ENCODE measurements at regions not wholly inside any gene's neighbourhood (a gene's known extent, or its start where the extent isn't known, plus 50 kb on each side); places are given as distances from the start of the nearest gene placed in this dataset.

- TF ChIP-seq, protein P1, sequence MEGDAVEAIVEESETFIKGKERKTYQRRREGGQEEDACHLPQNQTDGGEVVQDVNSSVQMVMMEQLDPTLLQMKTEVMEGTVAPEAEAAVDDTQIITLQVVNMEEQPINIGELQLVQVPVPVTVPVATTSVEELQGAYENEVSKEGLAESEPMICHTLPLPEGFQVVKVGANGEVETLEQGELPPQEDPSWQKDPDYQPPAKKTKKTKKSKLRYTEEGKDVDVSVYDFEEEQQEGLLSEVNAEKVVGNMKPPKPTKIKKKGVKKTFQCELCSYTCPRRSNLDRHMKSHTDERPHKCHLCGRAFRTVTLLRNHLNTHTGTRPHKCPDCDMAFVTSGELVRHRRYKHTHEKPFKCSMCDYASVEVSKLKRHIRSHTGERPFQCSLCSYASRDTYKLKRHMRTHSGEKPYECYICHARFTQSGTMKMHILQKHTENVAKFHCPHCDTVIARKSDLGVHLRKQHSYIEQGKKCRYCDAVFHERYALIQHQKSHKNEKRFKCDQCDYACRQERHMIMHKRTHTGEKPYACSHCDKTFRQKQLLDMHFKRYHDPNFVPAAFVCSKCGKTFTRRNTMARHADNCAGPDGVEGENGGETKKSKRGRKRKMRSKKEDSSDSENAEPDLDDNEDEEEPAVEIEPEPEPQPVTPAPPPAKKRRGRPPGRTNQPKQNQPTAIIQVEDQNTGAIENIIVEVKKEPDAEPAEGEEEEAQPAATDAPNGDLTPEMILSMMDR (IDR thresholded peaks at IDR 0.05; ENCODE audit: low read depth, low read length) = no peak
- no peak overlapping the region for H3K4me3 ChIP-seq (ENCODE audit: low read depth, low read length)
- no peak for DNase-seq (ENCODE audit: low read depth, low spot score)
- in situ Hi-C loops (cut with HindIII; ENCODE audit: low sequenced_read_pairs) = no loop called here
Observed at GRCh38 chr13:44749906-44750305, 173.8 kb upstream of the TSC22D1 start.

DNA sequence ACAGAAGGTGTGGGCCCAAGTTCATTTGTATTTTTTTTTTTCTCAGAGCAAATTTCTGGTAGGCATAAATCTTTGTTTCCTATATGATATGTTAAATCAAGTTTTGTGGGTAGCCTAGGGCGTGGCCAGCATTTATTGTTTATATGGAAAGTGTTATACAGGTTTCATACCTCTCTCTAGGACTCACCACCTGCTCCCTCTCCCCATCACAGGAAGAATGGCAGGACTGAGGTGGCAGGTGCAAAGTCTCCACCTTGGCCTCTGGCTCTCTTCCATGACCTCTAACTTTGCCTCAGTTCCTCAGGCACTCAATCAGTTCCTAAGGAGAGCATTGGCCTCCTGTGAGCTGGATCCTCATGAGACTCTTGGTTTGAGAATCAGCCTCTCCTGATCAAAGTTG is 172.3 kb upstream of the TSC22D1 start:
- in situ Hi-C loops (cut with HindIII; ENCODE audit: low sequenced_read_pairs) = no loop called here
- H3K4me3 ChIP-seq (ENCODE audit: low read depth, low read length) = no peak overlapping the region
- no peak for DNase-seq (ENCODE audit: low read depth, low spot score)
- TF ChIP-seq, protein P1 (IDR thresholded peaks at IDR 0.05; ENCODE audit: low read depth, low read length) = no peak

- H3K4me3 ChIP-seq (ENCODE audit: low read depth, low read length) = no peak overlapping the region
- TF ChIP-seq, protein P1 (IDR thresholded peaks at IDR 0.05; ENCODE audit: low read depth, low read length) = no peak
- no peak for DNase-seq (ENCODE audit: low read depth, low spot score)
- in situ Hi-C loops (cut with HindIII; ENCODE audit: low sequenced_read_pairs) = no loop called here
Observed at GRCh38 chr13:44747179-44747578, 171.0 kb upstream of the TSC22D1 start.

DNA sequence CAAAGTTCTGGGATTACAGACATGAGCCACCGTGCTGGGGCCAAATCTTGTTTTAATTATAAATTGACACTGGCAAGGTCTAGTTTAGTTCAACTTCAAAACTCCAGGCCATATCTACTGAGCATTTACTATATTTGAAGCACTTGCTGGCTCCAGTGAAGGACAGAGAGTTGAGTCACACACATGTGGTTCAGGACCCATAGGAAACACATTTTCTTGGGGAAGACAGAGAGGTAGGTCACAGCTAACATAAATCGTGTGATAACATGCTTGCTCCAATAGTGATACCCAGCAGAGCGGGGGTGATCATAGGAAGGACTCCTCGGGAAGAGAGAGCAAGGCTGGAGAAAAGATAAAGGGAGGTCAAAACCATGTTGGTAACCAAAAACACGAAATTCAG is 170.6 kb upstream of the TSC22D1 start:
- in situ Hi-C loops (cut with HindIII; ENCODE audit: low sequenced_read_pairs) = no loop called here
- no peak overlapping the region for H3K4me3 ChIP-seq (ENCODE audit: low read depth, low read length)
- DNase-seq (ENCODE audit: low read depth, low spot score) = no peak
- TF ChIP-seq, protein P1 (IDR thresholded peaks at IDR 0.05; ENCODE audit: low read depth, low read length) = no peak

DNA sequence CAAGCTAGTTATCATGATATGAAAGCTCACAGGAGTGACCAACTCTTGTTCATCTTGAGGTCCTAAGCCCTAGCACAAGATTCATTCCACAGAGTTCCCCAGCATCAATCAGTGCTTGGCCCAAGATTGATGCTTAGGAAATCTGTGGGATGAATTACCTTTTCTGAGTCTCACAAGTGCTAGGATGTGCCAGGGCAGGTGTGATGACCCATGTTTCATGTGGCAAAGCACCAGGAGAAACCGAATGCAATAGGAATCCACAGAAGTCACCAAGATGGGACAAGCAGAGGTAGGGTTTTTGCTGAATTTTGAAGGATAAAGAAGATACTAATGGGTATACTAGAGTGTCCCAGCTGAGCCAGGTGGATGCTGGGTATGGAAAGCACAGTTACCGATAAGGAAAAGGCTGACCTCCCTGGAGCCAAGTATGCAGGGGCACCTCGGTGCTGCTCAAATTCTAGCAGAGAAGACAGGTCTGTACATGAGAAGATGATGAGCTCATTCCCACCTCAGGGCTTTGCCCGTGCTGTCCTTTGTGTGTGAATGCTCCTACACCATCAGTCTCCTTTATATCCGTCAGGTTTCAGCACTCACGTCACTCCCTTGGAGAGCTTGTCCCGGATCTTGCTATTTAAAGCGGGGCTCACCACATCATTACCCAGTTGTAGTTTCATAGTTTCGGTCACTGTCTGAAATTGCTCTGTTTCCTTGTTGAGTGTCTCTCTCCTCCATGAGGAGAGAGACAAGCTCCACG is 168.9 kb upstream of the TSC22D1 start:
- no peak for DNase-seq (ENCODE audit: low read depth, low spot score)
- in situ Hi-C loops (cut with HindIII; ENCODE audit: low sequenced_read_pairs) = no loop called here
- no peak overlapping the region for H3K4me3 ChIP-seq (ENCODE audit: low read depth, low read length)
- TF ChIP-seq, protein P1 (IDR thresholded peaks at IDR 0.05; ENCODE audit: low read depth, low read length) = no peak

- H3K4me3 ChIP-seq (ENCODE audit: low read depth, low read length) = no peak overlapping the region
- TF ChIP-seq, protein P1 (IDR thresholded peaks at IDR 0.05; ENCODE audit: low read depth, low read length) = no peak
- no peak for DNase-seq (ENCODE audit: low read depth, low spot score)
- in situ Hi-C loops (cut with HindIII; ENCODE audit: low sequenced_read_pairs) = no loop called here
Observed at GRCh38 chr13:44739539-44739938, 163.4 kb upstream of the TSC22D1 start.
